Keratinocyte (primary cell): ENCODE measurements at regions not wholly inside any gene's neighbourhood (a gene's known extent, or its start where the extent isn't known, plus 50 kb on each side); places are given as distances from the start of the nearest gene placed in this dataset.

ENCODE experiments used
- DNase-seq: peaks from one replicate; pipeline ENCODE4 v3.0.0-alpha.2; 2011; ENCODE audit warnings: low read depth, missing footprints, low spot score
- FAIRE-seq: peaks from 2 replicates; lab custom pipeline; 2011; peaks lifted over from hg19 to GRCh38; lab: Jason Lieb, UNC
- H2AFZ ChIP-seq: 2 replicates; pipeline ENCODE4 v1.6.0; 2012; ENCODE audit warnings: low read length, control low read depth, inconsistent platforms; ENCODE audit not compliant: control insufficient read depth
- H3K27ac ChIP-seq: 2 replicates; pipeline ENCODE4 v1.5.1; 2011; ENCODE audit warnings: low read length; ENCODE audit not compliant: control insufficient read depth, insufficient read depth
- H3K27me3 ChIP-seq: 3 replicates; pipeline ENCODE4 v1.6.0; 2011; ENCODE audit warnings: low read length; ENCODE audit not compliant: control insufficient read depth, insufficient read depth; ENCODE audit errors: extremely low read depth
- H3K36me3 ChIP-seq, 2 experiments: 2 replicates in 1 of 2; 3 replicates in 1 of 2; pipeline ENCODE4 v1.5.1; 2011; ENCODE audit warnings: low read length in 2 of 2, mild to moderate bottlenecking in 1 of 2; ENCODE audit not compliant: control insufficient read depth in 2 of 2, insufficient read depth in 2 of 2; ENCODE audit errors: extremely low read depth in 1 of 2
- H3K4me1 ChIP-seq: 3 replicates; pipeline ENCODE4 v1.5.1; 2011; ENCODE audit warnings: low read length; ENCODE audit not compliant: control insufficient read depth, insufficient read depth; ENCODE audit errors: extremely low read depth
- H3K4me2 ChIP-seq: 3 replicates; pipeline ENCODE4 v1.6.0; 2011; ENCODE audit warnings: low read depth, low read length; ENCODE audit not compliant: control insufficient read depth, insufficient read depth; ENCODE audit errors: extremely low read depth
- H3K4me3 ChIP-seq, 3 experiments: fragments of 200-600 bp in 1 of 3; sonication (generic) in 1 of 3; 2 replicates in 2 of 3; 3 replicates in 1 of 3; pipeline ENCODE4 v1.5.1; 2011 to 2016; ENCODE audit warnings: low read length in 3 of 3, mild to moderate bottlenecking in 3 of 3, control low read depth in 2 of 3, inconsistent platforms in 1 of 3, low read depth in 1 of 3, mixed read lengths in 1 of 3, mixed run types in 1 of 3, moderate library complexity in 1 of 3; ENCODE audit not compliant: control insufficient read depth in 2 of 3, insufficient read depth in 2 of 3; ENCODE audit errors: extremely low read depth in 1 of 3
- H3K79me2 ChIP-seq: 2 replicates; pipeline ENCODE4 v1.6.0; 2012; ENCODE audit warnings: low read length; ENCODE audit not compliant: control insufficient read depth, insufficient read depth
- H3K9ac ChIP-seq: 3 replicates; pipeline ENCODE4 v1.6.0; 2011; ENCODE audit warnings: low read length; ENCODE audit not compliant: control insufficient read depth, insufficient read depth; ENCODE audit errors: extremely low read depth
- H3K9me1 ChIP-seq: 3 replicates; pipeline ENCODE4 v1.6.0; 2011; ENCODE audit warnings: low read length; ENCODE audit not compliant: control insufficient read depth, insufficient read depth; ENCODE audit errors: extremely low read depth
- H3K9me3 ChIP-seq: 2 replicates; pipeline ENCODE4 v1.5.1; 2012; ENCODE audit warnings: low read depth, low read length; ENCODE audit not compliant: control insufficient read depth
- H4K20me1 ChIP-seq: 3 replicates; pipeline ENCODE4 v1.6.0; 2011; ENCODE audit warnings: low read length; ENCODE audit not compliant: control insufficient read depth, insufficient read depth; ENCODE audit errors: extremely low read depth
- CTCF ChIP-seq, 3 experiments: IDR thresholded peaks in 1 of 3; conservative IDR thresholded peaks in 1 of 3; optimal IDR thresholded peaks in 1 of 3; 2 replicates in 2 of 3; 3 replicates in 1 of 3; pipeline versions ENCODE3 to v1.5.1; 2011; ENCODE audit warnings: low read length in 3 of 3, mild to moderate bottlenecking in 3 of 3, moderate library complexity in 2 of 3, control low read depth in 1 of 3, inconsistent platforms in 1 of 3; ENCODE audit not compliant: insufficient read depth in 2 of 3; ENCODE audit errors: extremely low read depth in 1 of 3
- EZH2 ChIP-seq: IDR thresholded peaks from one replicate; pipeline ENCODE4 v1.6.1; 2012; ENCODE audit warnings: inconsistent platforms, mild to moderate bottlenecking, low read length, moderate library complexity
- dilution Hi-C: fragments of 300-500 bp; cut with MboI; formaldehyde crosslinking; loops from one replicate; pipeline ENCODE4 v1.7.0; 2020; ENCODE audit warnings: low sequenced_read_pairs; ENCODE audit not compliant: extremely low pct_ligation_motif_present

GRCh38 chr15:58334803-58335202, 97.0 kb upstream of the LIPC start:
- Histone ChIP-seq H4K20me1 (no peaks in the 10 kb centered on the region), H3K4me1 (peaks cover 31% of the 10 kb centered on the region), H3K36me3 (no peaks in the 10 kb centered on the region), H3K9ac (no peak overlapping the region), H3K4me3 (no peak overlapping the region), H3K27me3 (no peaks in the 10 kb centered on the region), H3K9me1 (no peaks in the 10 kb centered on the region), H3K79me2 (no peaks in the 10 kb centered on the region), H2AFZ (no peak overlapping the region), H3K27ac (no peak overlapping the region), H3K9me3 (no peaks in the 10 kb centered on the region), H3K4me2 (no peak overlapping the region)
- DNase-seq (no peak), FAIRE-seq (no peak)
- dilution Hi-C loops, result no loop called here
- TF ChIP-seq EZH2 (no peak), CTCF (optimal IDR thresholded peaks at IDR 0.05 in 1 of 3, IDR thresholded peaks at IDR 0.05 in 1 of 3, conservative IDR thresholded peaks at IDR 0.05 in 1 of 3; ENCODE audit: extremely low read depth in 1 of 3, insufficient read depth in 2 of 3, low read length in 3 of 3) (no peak)

GRCh38 chr15:58336161-58336560, 95.6 kb upstream of the LIPC start:
- DNase-seq (no peak), FAIRE-seq (no peak)
- Histone ChIP-seq H3K9me1 (no peaks in the 10 kb centered on the region), H3K4me1 (peaks cover 17% of the 10 kb centered on the region), H3K4me2 (no peak overlapping the region), H3K27ac (no peak overlapping the region), H3K79me2 (no peaks in the 10 kb centered on the region), H3K4me3 (no peak overlapping the region), H3K27me3 (no peaks in the 10 kb centered on the region), H3K36me3 (no peaks in the 10 kb centered on the region), H3K9ac (no peak overlapping the region), H4K20me1 (no peaks in the 10 kb centered on the region), H3K9me3 (no peaks in the 10 kb centered on the region), H2AFZ (no peak overlapping the region)
- no peak for TF ChIP-seq CTCF (optimal IDR thresholded peaks at IDR 0.05 in 1 of 3, IDR thresholded peaks at IDR 0.05 in 1 of 3, conservative IDR thresholded peaks at IDR 0.05 in 1 of 3; ENCODE audit: extremely low read depth in 1 of 3, insufficient read depth in 2 of 3, low read length in 3 of 3)
- no peak for TF ChIP-seq EZH2
- dilution Hi-C loops, result no loop called here
